HCT116 (cell line): ENCODE measurements at regions not wholly inside any gene's neighbourhood (a gene's known extent, or its start where the extent isn't known, plus 50 kb on each side); places are given as distances from the start of the nearest gene placed in this dataset.

Experiments
- ATAC-seq: fragments of 200-7000 bp; cut with Tn5 transposase; 2 replicates; pipeline ENCODE4 v1.9.1; 2020; ENCODE audit warnings: mild to moderate bottlenecking, moderate library complexity
- BruUV-seq: library from RNA; stranded (reverse); fragments of 400-500 nt; replicated peaks from 2 replicates; lab custom pipeline; 2021; lab: Mats Ljungman, UMichigan
- CTCF ChIA-PET: fragments of 300-600 bp; sonication (Branson Sonifier 250); formaldehyde crosslinking; loops from one replicate; lab custom pipeline; 2021; ENCODE audit warnings: antibody characterized with exemption; lab: Charles Lee
- POLR2A ChIA-PET: fragments of 300-600, 350-600 bp; sonication (Branson Sonifier 250); formaldehyde crosslinking; loops from one replicate; lab custom pipeline; 2021; ENCODE audit warnings: antibody characterized with exemption; lab: Charles Lee
- RAD21 ChIA-PET, 2 experiments: fragments of 300-600 bp; sonication (Branson Sonifier 250); formaldehyde crosslinking; loops; one replicate each; lab custom pipeline; 2023; ENCODE audit warnings: low total read pairs in 2 of 2; ENCODE audit not compliant: uncharacterized antibody in 2 of 2, unreplicated experiment in 2 of 2, low non-redundant PET in 1 of 2; lab: Charles Lee
- DNase-seq: peaks from one replicate; pipeline ENCODE4 v3.0.0-alpha.2; 2010; ENCODE audit warnings: low read depth, low spot score
- H2AFZ ChIP-seq: fragments of 200-600 bp; shearing (Covaris generic), sonication (generic); 2 replicates; pipeline ENCODE4 v1.6.1; 2017; ENCODE audit warnings: low read depth, mixed run types, mixed read lengths, antibody characterized with exemption, low read length; ENCODE audit not compliant: poor library complexity, severe bottlenecking
- H3K27ac ChIP-seq: 2 replicates; pipeline ENCODE4 v1.5.1; 2012; ENCODE audit warnings: low read depth, low read length
- H3K27me3 ChIP-seq: fragments of 200-600 bp; sonication (generic); 2 replicates; pipeline ENCODE4 v1.6.1; 2016; ENCODE audit warnings: mixed run types, low read length, mixed read lengths; ENCODE audit not compliant: insufficient read depth
- H3K36me3 ChIP-seq, 2 experiments: fragments of 200-500 bp in 1 of 2; fragments of 200-600 bp in 1 of 2; sonication (Bioruptor generic) in 1 of 2; sonication (generic) in 1 of 2; 2 replicates each; pipeline versions ENCODE4 v1.5.1 to v1.6.1; 2014 to 2016; ENCODE audit warnings: low read length in 2 of 2, inconsistent platforms in 1 of 2, mixed read lengths in 1 of 2, mixed run types in 1 of 2; ENCODE audit not compliant: insufficient read depth in 2 of 2, control insufficient read depth in 1 of 2
- H3K4me1 ChIP-seq, 2 experiments: fragments of 200-600 bp in 1 of 2; sonication (generic) in 1 of 2; 2 replicates each; pipeline versions ENCODE4 v1.5.1 to v1.6.1; 2012 to 2017; ENCODE audit warnings: low read length in 2 of 2, inconsistent platforms in 1 of 2, mild to moderate bottlenecking in 1 of 2, mixed read lengths in 1 of 2, mixed run types in 1 of 2, moderate library complexity in 1 of 2; ENCODE audit not compliant: insufficient read depth in 2 of 2, control insufficient read depth in 1 of 2
- H3K4me2 ChIP-seq: fragments of 200-600 bp; sonication (generic); 2 replicates; pipeline ENCODE4 v1.6.1; 2017; ENCODE audit warnings: mixed run types, low read length, mixed read lengths
- H3K4me3 ChIP-seq, 2 experiments: fragments of 200-600 bp in 1 of 2; sonication (generic) in 1 of 2; replicated peaks in 1 of 2; 2 replicates each; pipeline ENCODE4 v1.5.1; 2011 to 2016; ENCODE audit warnings: low read length in 2 of 2, control low read depth in 1 of 2, low read depth in 1 of 2, mild to moderate bottlenecking in 1 of 2, mixed read lengths in 1 of 2, mixed run types in 1 of 2
- H3K79me2 ChIP-seq: fragments of 200-600 bp; sonication (generic); 2 replicates; pipeline ENCODE4 v1.6.1; 2017; ENCODE audit warnings: mild to moderate bottlenecking, mixed run types, low read length, moderate library complexity, mixed read lengths; ENCODE audit not compliant: insufficient read depth
- H3K9ac ChIP-seq: fragments of 200-600 bp; sonication (generic); 2 replicates; pipeline ENCODE4 v1.6.1; 2016; ENCODE audit warnings: low read length, mixed read lengths
- H3K9me2 ChIP-seq: fragments of 200-600 bp; sonication (generic), shearing (Covaris generic); 2 replicates; pipeline ENCODE4 v1.6.1; 2017; ENCODE audit warnings: mixed run types, mild to moderate bottlenecking, moderate library complexity; ENCODE audit not compliant: insufficient read depth
- H3K9me3 ChIP-seq, 2 experiments: fragments of 200-500 bp in 1 of 2; fragments of 200-600 bp in 1 of 2; sonication (Bioruptor generic) in 1 of 2; sonication (generic) in 1 of 2; 2 replicates each; pipeline ENCODE4 v1.6.1; 2014 to 2017; ENCODE audit warnings: low read length in 2 of 2, mixed read lengths in 2 of 2, inconsistent platforms in 1 of 2, low read depth in 1 of 2, mild to moderate bottlenecking in 1 of 2, mixed run types in 1 of 2, moderate library complexity in 1 of 2; ENCODE audit not compliant: control insufficient read depth in 1 of 2, insufficient read depth in 1 of 2
- H4K20me1 ChIP-seq: fragments of 200-600 bp; sonication (generic), shearing (Covaris generic); 2 replicates; pipeline ENCODE4 v1.6.1; 2017; ENCODE audit warnings: mixed run types, mild to moderate bottlenecking, moderate library complexity; ENCODE audit not compliant: insufficient read depth
- ELF1 ChIP-seq: IDR thresholded peaks from 2 replicates; pipeline ENCODE4 v1.6.1; 2012; ENCODE audit warnings: low read depth, borderline replicate concordance
- FOSL1 ChIP-seq: IDR thresholded peaks from 2 replicates; pipeline ENCODE4 v1.6.1; 2012; ENCODE audit warnings: low read depth
- RAD21 ChIP-seq: IDR thresholded peaks from 2 replicates; pipeline ENCODE4 v1.6.1; 2012; ENCODE audit warnings: low read depth, mild to moderate bottlenecking
- intact Hi-C: fragments of 100-400 bp; cut with micrococcal nuclease; formaldehyde crosslinking; loops from 2 replicates; pipeline ENCODE4 v1.10.0; 2022
- TF ChIP-seq, protein P1 (sequence below), 3 experiments: fragments of 200-600 bp in 1 of 3; sonication (generic) in 1 of 3; IDR thresholded peaks in 2 of 3; conservative IDR thresholded peaks in 1 of 3; 2 replicates each; pipeline ENCODE4 v1.5.1; 2012 to 2017; ENCODE audit warnings: low read depth in 2 of 3, low read length in 2 of 3, antibody characterized with exemption in 1 of 3, borderline replicate concordance in 1 of 3, control low read depth in 1 of 3, mild to moderate bottlenecking in 1 of 3, mixed read lengths in 1 of 3, mixed run types in 1 of 3, moderate library complexity in 1 of 3; ENCODE audit not compliant: insufficient read depth in 1 of 3
- TF ChIP-seq, protein P2 (sequence below): IDR thresholded peaks from 2 replicates; pipeline ENCODE4 v1.6.1; 2012
- TF ChIP-seq, protein P3 (sequence below): IDR thresholded peaks from 2 replicates; pipeline ENCODE4 v1.6.1; 2012; ENCODE audit warnings: low read depth

DNA sequence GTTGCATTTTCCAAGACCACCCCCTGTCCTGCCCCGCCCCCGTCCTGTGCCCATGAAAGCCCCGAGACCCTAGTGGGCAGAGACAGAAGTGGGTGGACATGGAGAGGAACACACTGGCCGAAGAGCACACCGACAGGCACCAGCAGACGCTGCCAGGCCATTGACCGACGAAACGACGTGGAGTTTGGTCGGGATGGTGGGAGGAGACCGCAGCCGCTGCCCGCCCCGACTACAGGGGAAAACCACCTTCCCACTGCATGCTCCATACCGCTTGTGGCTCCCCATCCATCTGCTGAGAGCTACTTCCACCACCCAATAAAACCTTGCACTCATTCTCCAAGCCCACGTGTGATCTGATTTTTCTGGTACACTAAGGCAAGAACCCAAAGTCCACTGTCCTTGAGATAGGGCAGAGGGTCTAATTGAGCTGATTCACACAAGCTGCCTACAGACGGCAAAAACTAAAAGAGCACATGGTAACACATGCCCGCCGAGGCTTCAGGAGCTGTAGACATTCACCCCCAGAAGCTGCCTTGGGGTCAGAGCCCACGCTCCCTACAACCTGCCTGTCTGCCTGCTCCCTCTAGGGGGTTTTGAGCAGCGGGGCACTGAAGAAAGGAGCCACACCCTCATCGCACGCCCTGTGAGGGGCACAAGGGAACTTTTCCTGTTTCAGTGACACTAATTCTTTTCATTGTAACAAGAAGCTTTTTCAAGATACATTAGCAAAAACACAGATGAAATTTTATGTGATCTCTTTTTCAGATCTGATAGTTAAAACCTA, 81.2 kb upstream of the RAB3GAP2 start:
- ChIA-PET CTCF (no interaction called here), POLR2A (no interaction called here), RAD21 (no interaction called here)
- H3K4me3 ChIP-seq: no peak overlapping the region
- H3K9ac ChIP-seq: no peak overlapping the region
- H3K36me3 ChIP-seq: no peaks in the 10 kb centered on the region
- no peak overlapping the region for H3K4me2 ChIP-seq
- no peaks in the 10 kb centered on the region for H3K9me2 ChIP-seq
- no peak overlapping the region for H3K27ac ChIP-seq
- H4K20me1 ChIP-seq: no peaks in the 10 kb centered on the region
- ATAC-seq (peak; percentile 85), DNase-seq (no peak)
- no peaks in the 10 kb centered on the region for H3K4me1 ChIP-seq
- intact Hi-C loops: no loop called here
- BruUV-seq: no TSS peak
- no peak overlapping the region for H2AFZ ChIP-seq
- TF ChIP-seq ELF1 (no peak), FOSL1 (no peak), RAD21 (no peak)
- TF ChIP-seq, protein P1, sequence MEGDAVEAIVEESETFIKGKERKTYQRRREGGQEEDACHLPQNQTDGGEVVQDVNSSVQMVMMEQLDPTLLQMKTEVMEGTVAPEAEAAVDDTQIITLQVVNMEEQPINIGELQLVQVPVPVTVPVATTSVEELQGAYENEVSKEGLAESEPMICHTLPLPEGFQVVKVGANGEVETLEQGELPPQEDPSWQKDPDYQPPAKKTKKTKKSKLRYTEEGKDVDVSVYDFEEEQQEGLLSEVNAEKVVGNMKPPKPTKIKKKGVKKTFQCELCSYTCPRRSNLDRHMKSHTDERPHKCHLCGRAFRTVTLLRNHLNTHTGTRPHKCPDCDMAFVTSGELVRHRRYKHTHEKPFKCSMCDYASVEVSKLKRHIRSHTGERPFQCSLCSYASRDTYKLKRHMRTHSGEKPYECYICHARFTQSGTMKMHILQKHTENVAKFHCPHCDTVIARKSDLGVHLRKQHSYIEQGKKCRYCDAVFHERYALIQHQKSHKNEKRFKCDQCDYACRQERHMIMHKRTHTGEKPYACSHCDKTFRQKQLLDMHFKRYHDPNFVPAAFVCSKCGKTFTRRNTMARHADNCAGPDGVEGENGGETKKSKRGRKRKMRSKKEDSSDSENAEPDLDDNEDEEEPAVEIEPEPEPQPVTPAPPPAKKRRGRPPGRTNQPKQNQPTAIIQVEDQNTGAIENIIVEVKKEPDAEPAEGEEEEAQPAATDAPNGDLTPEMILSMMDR (IDR thresholded peaks at IDR 0.05 in 2 of 3, conservative IDR thresholded peaks at IDR 0.05 in 1 of 3; ENCODE audit: borderline replicate concordance in 1 of 3, insufficient read depth in 1 of 3, low read depth in 2 of 3, low read length in 2 of 3): peak in 2 of 3 experiments; percentile 22 to 33; a peak in 3 of 6 replicates
- TF ChIP-seq, protein P2, sequence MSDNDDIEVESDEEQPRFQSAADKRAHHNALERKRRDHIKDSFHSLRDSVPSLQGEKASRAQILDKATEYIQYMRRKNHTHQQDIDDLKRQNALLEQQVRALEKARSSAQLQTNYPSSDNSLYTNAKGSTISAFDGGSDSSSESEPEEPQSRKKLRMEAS: no peak
- TF ChIP-seq, protein P3, sequence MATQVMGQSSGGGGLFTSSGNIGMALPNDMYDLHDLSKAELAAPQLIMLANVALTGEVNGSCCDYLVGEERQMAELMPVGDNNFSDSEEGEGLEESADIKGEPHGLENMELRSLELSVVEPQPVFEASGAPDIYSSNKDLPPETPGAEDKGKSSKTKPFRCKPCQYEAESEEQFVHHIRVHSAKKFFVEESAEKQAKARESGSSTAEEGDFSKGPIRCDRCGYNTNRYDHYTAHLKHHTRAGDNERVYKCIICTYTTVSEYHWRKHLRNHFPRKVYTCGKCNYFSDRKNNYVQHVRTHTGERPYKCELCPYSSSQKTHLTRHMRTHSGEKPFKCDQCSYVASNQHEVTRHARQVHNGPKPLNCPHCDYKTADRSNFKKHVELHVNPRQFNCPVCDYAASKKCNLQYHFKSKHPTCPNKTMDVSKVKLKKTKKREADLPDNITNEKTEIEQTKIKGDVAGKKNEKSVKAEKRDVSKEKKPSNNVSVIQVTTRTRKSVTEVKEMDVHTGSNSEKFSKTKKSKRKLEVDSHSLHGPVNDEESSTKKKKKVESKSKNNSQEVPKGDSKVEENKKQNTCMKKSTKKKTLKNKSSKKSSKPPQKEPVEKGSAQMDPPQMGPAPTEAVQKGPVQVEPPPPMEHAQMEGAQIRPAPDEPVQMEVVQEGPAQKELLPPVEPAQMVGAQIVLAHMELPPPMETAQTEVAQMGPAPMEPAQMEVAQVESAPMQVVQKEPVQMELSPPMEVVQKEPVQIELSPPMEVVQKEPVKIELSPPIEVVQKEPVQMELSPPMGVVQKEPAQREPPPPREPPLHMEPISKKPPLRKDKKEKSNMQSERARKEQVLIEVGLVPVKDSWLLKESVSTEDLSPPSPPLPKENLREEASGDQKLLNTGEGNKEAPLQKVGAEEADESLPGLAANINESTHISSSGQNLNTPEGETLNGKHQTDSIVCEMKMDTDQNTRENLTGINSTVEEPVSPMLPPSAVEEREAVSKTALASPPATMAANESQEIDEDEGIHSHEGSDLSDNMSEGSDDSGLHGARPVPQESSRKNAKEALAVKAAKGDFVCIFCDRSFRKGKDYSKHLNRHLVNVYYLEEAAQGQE: no peak
- H3K9me3 ChIP-seq: no peaks in the 10 kb centered on the region
- H3K79me2 ChIP-seq: no peaks in the 10 kb centered on the region
- H3K27me3 ChIP-seq: no peaks in the 10 kb centered on the region
